HFF-Myc (cell line): ENCODE measurements at regions not wholly inside any gene's neighbourhood (a gene's known extent, or its start where the extent isn't known, plus 50 kb on each side); places are given as distances from the start of the nearest gene placed in this dataset.

ENCODE experiments used
- DNase-seq: peaks from one replicate; pipeline ENCODE4 v3.0.0-alpha.2; 2011; ENCODE audit warnings: low read depth; ENCODE audit errors: extremely low read depth
- H3K4me3 ChIP-seq: replicated peaks from 2 replicates; pipeline ENCODE4 v1.5.1; 2011; ENCODE audit warnings: low read depth, mild to moderate bottlenecking, control low read depth, low read length
- CTCF ChIP-seq: IDR thresholded peaks from 2 replicates; pipeline ENCODE4 v1.5.1; 2012; ENCODE audit warnings: mild to moderate bottlenecking, low read depth, low read length, control low read depth; ENCODE audit errors: missing control alignments

- H3K4me3 ChIP-seq: no peak overlapping the region
- DNase-seq: no peak
Observed at GRCh38 chr5:155870636-155871035, 456.3 kb upstream of the SGCD start.

GRCh38 chr5:155871623-155872022, 455.3 kb upstream of the SGCD start:
- H3K4me3 ChIP-seq: no peak overlapping the region
- no peak for DNase-seq
- no peak for TF ChIP-seq CTCF

More at GRCh38 chr5:155870636-155871035, 456.3 kb upstream of the SGCD start:
- TF ChIP-seq CTCF: no peak

GRCh38 chr5:155872629-155873220, 454.2 kb upstream of the SGCD start:
- DNase-seq: no peak
- no peak overlapping the region for H3K4me3 ChIP-seq
- TF ChIP-seq CTCF: no peak

GRCh38 chr5:155878991-155879575, 447.9 kb upstream of the SGCD start:
- no peak overlapping the region for H3K4me3 ChIP-seq

GRCh38 chr5:155884041-155884440, 442.9 kb upstream of the SGCD start:
- no peak for TF ChIP-seq CTCF
- no peak overlapping the region for H3K4me3 ChIP-seq
- no peak for DNase-seq

More at GRCh38 chr5:155878991-155879575, 447.9 kb upstream of the SGCD start:
- TF ChIP-seq CTCF: no peak
- DNase-seq: no peak

- DNase-seq: no peak
- TF ChIP-seq CTCF: no peak
Observed at GRCh38 chr5:155885199-155885598, 441.8 kb upstream of the SGCD start.

More at GRCh38 chr5:155885199-155885598, 441.8 kb upstream of the SGCD start:
- H3K4me3 ChIP-seq: no peak overlapping the region
